Aorta (tissue), 5 donors: ENCODE measurements at regions not wholly inside any gene's neighbourhood (a gene's known extent, or its start where the extent isn't known, plus 50 kb on each side); places are given as distances from the start of the nearest gene placed in this dataset.

Experiments
- ATAC-seq: fragments of 200-7000 bp; cut with Tn5 transposase; one replicate; pipeline ENCODE4 v1.9.1; 2022; ENCODE audit warnings: moderate library complexity; ENCODE audit not compliant: low FRiP score
- DNase-seq, 2 donors: peaks; one replicate each; pipeline ENCODE4 v3.0.0-alpha.2; 2020
- H3K27ac ChIP-seq, 2 donors: one replicate each; pipeline ENCODE4 v1.5.1; 2013; ENCODE audit warnings: low read length in 2 of 2, mild to moderate bottlenecking in 2 of 2, moderate library complexity in 2 of 2, control low read depth in 1 of 2, inconsistent platforms in 1 of 2, low read depth in 1 of 2
- H3K27me3 ChIP-seq, 2 donors: one replicate each; pipeline ENCODE4 v1.6.1; 2013; ENCODE audit warnings: control low read depth in 1 of 2, low read length in 1 of 2, mild to moderate bottlenecking in 1 of 2, moderate library complexity in 1 of 2; ENCODE audit not compliant: insufficient read depth in 2 of 2, control insufficient read depth in 1 of 2
- H3K36me3 ChIP-seq, 2 donors: one replicate each; pipeline ENCODE4 v1.6.1; 2013; ENCODE audit warnings: control low read depth in 1 of 2, low read length in 1 of 2, mild to moderate bottlenecking in 1 of 2; ENCODE audit not compliant: insufficient read depth in 2 of 2, control insufficient read depth in 1 of 2
- H3K4me1 ChIP-seq, 2 donors: one replicate each; pipeline ENCODE4 v1.6.1; 2013; ENCODE audit warnings: low read length in 2 of 2, control low read depth in 1 of 2, mild to moderate bottlenecking in 1 of 2, moderate library complexity in 1 of 2; ENCODE audit not compliant: insufficient read depth in 2 of 2, control insufficient read depth in 1 of 2
- H3K4me3 ChIP-seq, 2 donors: one replicate each; pipeline ENCODE4 v1.5.1; 2013; ENCODE audit warnings: low read length in 2 of 2, control low read depth in 1 of 2, mild to moderate bottlenecking in 1 of 2
- H3K9me3 ChIP-seq: one replicate; pipeline ENCODE4 v1.6.1; 2013; ENCODE audit warnings: mild to moderate bottlenecking, low read length; ENCODE audit not compliant: control insufficient read depth
- WGBS, 2 donors: extraction: QIAGEN DNeasy Blood & Tissue Kit; methylation state at CpG; one replicate each; pipeline ENCODE4 v1.1.7; 2013; 5-methylcytosine and 5-hydroxymethylcytosine counted together
- intact Hi-C, 2 donors: fragments of 100-400 bp; cut with DNase I; formaldehyde crosslinking; loops; one replicate each; pipeline versions ENCODE4 v1.14.2 to v1.15.0; 2022
- donor health status: healthy with polysubstance abuse.
- donor health status: Bipolar disorder and iron deficiency.
- donor health status: DM: no; HTN: no; CAD: no.
- donor health status: DM: no; HTN: no; CAD: no.
- donor health status: DM: yes; HTN: yes; CAD: no.

DNA sequence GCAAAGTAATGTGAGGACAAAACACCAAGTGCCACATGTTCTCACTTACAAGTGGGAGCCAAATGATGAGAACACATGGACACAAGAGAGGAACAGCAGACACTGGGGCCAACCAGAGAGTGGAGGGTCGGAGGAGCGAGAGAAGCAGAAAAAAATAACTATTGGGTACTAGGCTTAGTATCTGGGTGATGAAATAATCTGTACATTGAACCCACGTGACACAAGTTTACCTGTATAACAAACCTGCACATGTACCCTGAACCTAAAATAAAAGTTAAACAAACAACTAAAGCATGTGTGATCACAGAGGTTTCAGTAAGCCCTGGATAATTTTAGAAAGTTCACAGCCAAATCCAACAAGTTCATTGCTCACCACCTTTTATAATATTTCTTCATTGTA is 160.1 kb downstream of the TENT4A start:
- 77 to 78% methylated on average over 3 of the region's 3 CpGs for WGBS, 2 donors
- Histone ChIP-seq H3K4me1 (no peaks in the 10 kb centered on the region), H3K4me3 (no peak overlapping the region), H3K9me3 (no peaks in the 10 kb centered on the region), H3K36me3 (no peaks in the 10 kb centered on the region), H3K27ac (no peak overlapping the region), H3K27me3 (no peaks in the 10 kb centered on the region)
- DNase-seq (no peak), ATAC-seq (no peak)
- intact Hi-C loops = no loop called here

DNA sequence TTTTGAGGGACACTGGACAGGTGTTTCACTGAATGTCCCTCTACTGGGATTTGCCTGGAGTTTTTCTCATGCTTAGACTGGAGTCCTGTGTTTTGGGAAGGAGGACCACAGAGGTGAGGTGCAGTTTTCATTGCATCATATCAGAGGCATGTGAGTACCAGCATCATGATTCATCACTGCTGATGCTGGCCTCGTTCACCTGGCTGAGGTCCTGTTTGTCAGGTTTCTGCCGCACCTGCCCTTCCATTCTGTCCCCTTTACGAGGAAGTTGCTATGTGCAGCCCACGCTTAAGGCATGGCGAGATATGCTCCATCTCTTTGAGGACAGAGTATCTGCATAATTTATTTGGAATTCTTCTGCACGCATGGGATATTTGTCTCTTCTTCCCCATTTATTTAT is 162.1 kb downstream of the TENT4A start:
- intact Hi-C loops = no loop called here
- ATAC-seq = no peak
- Histone ChIP-seq H3K4me1 (no peaks in the 10 kb centered on the region), H3K27me3 (no peaks in the 10 kb centered on the region), H3K36me3 (no peaks in the 10 kb centered on the region), H3K9me3 (no peaks in the 10 kb centered on the region), H3K4me3 (no peak overlapping the region), H3K27ac (no peak overlapping the region)
- WGBS, 2 donors = 70% methylated on average over 6 of the region's 6 CpGs
- no peak for DNase-seq

DNA sequence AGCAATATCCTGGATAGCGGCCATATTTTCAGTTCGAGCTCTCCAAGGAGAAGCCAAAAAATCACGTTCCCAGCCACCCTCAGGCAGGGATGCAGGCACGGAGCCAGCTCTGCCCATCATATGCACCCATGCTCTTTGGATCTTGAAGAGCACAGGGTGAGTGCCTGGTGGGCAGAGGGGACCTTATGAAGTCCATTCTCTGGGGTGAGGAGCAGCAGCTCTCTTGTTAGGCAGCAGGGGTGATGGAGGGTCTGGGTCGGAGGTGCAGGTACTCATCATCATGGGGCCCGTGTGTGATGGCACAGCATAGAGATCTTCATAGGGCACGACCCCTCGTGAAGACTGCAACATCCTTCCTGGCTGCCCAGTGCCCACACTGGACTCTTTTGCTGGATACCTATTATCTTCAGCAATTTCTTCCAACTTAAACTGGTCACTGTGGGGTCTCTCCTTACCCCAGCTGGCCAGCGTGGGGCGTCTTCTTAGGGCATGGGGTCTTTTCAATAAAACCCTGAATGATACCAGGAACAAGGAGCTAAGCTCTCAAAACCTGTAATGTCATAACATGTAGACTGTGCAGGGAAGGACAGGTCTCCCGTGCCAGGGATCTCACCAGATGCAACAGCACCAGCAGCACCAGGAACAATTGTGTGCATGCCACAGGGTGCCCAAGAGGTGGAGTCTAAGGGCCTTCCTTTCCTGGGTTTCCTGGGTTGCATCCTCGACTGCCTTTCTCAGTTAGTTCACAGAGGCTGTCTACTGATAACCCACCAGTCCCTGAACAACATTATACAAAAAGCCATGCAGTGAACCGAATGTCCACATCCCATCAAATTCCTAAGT is 165.0 kb downstream of the TENT4A start:
- DNase-seq (no peak), ATAC-seq (no peak)
- Histone ChIP-seq H3K9me3 (no peaks in the 10 kb centered on the region), H3K4me1 (no peaks in the 10 kb centered on the region), H3K4me3 (no peak overlapping the region), H3K27ac (no peak overlapping the region), H3K27me3 (no peaks in the 10 kb centered on the region), H3K36me3 (no peaks in the 10 kb centered on the region)
- intact Hi-C loops = no loop called here
- 73 to 77% methylated on average over 13 of the region's 13 CpGs for WGBS, 2 donors

DNA sequence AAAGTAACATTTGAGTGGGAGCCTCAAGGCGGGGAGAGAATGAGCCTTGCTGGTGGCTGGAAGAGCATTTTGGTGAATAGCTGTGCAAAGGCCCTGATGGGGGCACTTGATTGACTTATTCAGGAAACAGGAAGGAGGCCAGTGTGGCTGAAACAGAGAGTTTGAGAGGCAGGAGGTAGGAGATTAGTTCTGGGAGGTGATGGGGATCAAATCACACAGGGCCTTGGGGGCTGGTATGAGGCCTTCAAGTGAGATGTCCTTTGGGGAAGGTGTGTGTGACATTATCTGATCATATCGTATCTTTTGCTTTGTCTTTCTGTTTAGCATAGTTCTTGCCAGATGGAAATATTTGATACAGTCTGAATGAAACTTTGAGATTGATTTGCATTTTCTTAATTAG is 172.3 kb downstream of the TENT4A start:
- Histone ChIP-seq H3K27ac (no peak overlapping the region), H3K9me3 (peaks cover 11% of the 10 kb centered on the region), H3K36me3 (no peaks in the 10 kb centered on the region), H3K4me3 (no peak overlapping the region), H3K4me1 (no peaks in the 10 kb centered on the region), H3K27me3 (no peaks in the 10 kb centered on the region)
- intact Hi-C loops = no loop called here
- DNase-seq = no peak
- ATAC-seq = no peak
- 71 to 84% methylated on average over 2 of the region's 2 CpGs for WGBS, 2 donors

DNA sequence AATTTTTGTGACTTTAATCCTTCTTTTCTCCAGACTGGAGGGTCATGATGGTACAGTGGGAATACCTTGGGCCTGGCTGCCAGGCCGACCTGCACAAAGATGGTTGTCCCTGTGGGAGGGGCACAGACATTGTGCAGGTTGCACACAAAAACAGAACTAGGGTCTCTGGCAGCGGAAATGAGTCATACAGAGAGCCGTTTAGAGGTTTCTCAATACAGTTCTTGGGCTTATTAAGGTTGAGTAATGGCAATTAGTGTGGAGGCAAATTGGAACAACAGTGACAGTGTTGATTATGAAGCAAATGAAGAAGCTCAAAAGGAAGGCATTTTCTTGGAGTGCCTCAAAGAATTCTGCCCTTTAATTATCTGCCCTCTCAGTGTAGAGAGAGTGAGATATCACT is 173.6 kb downstream of the TENT4A start:
- intact Hi-C loops = no loop called here
- Histone ChIP-seq H3K4me3 (no peak overlapping the region), H3K27me3 (no peaks in the 10 kb centered on the region), H3K4me1 (no peaks in the 10 kb centered on the region), H3K36me3 (no peaks in the 10 kb centered on the region), H3K9me3 (peaks cover 11% of the 10 kb centered on the region), H3K27ac (no peak overlapping the region)
- WGBS, 2 donors = 55 to 70% methylated on average over 3 of the region's 3 CpGs
- ATAC-seq (no peak), DNase-seq (no peak)

DNA sequence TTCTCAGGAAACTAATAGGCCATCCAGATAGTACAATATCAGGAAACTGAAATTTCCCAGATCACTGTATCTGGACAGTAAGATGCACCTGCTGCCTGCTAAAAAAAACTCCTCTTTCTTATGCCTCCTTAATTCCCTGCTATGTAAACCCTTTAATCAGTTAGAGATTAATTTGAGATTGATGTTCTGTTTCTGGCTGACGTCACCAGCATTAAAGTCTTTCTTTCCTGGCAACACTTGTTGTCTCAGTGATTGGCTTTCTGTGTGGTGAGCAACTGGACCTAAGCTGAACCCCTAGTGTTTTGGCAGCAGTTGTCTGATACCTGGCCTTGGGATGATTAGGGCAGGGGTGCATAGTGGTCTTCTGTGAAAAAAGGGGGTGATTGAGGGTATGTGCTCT is 175.8 kb downstream of the TENT4A start:
- intact Hi-C loops = no loop called here
- H3K36me3 ChIP-seq = no peaks in the 10 kb centered on the region
- H3K4me1 ChIP-seq = no peaks in the 10 kb centered on the region
- ATAC-seq (no peak), DNase-seq (no peak)
- no peak overlapping the region for H3K4me3 ChIP-seq
- H3K9me3 ChIP-seq = peaks cover 11% of the 10 kb centered on the region
- no peak overlapping the region for H3K27ac ChIP-seq
- no peaks in the 10 kb centered on the region for H3K27me3 ChIP-seq
- WGBS, 2 donors = 85 to 93% methylated on average over 1 of the region's 1 CpG

DNA sequence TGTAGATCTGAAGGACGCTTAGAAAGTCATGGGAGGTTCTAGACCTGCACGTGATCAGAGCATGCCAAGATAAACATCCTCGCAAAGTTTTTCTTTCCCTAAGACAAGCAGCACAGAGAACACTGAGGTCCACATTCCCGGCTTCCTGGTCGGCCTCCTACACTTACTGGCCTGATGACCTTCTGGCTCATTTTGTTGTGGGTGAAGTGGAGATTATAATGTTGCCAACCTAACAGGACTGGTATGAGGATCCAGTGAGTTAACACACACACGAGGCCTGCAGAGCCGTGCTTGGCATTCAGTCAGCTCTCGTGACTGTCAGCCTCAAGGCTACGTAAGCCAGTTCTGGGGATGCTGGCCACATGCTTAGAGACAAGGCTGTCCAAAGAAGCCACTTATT is 186.0 kb downstream of the TENT4A start:
- 10 to 12% methylated on average over 9 of the region's 9 CpGs for WGBS, 2 donors
- intact Hi-C loops = no loop called here
- no peaks in the 10 kb centered on the region for H3K9me3 ChIP-seq
- ATAC-seq = no peak
- no peaks in the 10 kb centered on the region for H3K36me3 ChIP-seq
- no peak overlapping the region for H3K4me3 ChIP-seq
- H3K27me3 ChIP-seq = no peaks in the 10 kb centered on the region
- no peak for DNase-seq
- H3K27ac ChIP-seq = no peak overlapping the region
- H3K4me1 ChIP-seq = no peaks in the 10 kb centered on the region

DNA sequence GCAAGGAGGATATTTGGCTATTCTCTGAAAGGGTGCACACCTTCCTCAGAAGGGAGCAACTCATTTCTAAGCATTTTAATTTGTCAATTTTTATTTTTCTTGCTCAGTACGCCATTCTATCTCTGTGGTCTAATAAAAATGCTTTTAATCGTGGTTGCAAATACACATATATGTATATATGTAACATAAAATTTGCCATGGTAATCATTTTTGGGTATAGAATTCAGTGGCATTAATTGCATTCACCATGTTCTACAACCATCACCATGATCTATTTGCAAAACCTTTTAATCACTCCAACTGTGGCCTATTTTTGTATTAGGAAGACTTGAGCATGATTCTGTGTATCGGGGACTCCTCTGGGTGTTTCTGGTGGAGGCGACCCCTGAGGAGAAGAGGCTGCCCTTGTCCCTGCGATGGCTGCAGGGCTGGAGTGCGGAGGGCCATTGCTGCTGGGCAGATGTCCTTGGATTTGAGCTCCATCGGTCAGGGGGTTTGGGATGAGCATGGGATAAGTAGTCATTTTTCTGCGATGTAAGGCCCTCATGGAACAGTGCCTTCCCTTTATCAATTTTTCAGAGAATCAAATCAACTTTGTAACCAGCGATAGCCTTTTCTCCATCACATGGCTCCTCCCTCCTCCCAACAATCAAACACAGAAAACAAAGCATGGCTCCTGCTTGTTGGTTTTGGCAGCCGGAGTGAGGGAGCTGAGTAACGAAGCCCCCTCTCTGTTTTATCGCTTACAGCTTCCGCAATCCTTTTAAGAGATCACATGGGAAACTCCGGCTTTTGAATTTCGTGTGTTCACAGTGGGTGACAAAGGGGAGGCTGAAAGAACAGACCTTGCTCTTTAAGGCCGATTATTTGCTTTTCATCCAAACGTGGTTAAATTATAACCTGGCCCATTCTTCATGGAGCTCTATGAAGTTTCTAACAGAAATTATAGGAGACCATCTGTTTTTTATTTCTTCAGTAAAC is 187.3 kb downstream of the TENT4A start:
- Histone ChIP-seq H3K4me1 (no peaks in the 10 kb centered on the region), H3K4me3 (no peak overlapping the region), H3K27ac (no peak overlapping the region), H3K9me3 (no peaks in the 10 kb centered on the region), H3K36me3 (no peaks in the 10 kb centered on the region), H3K27me3 (no peaks in the 10 kb centered on the region)
- intact Hi-C loops = no loop called here
- no peak for DNase-seq
- no peak for ATAC-seq
- WGBS, 2 donors = 53 to 58% methylated on average over 17 of the region's 17 CpGs
